NT2/D1 (cell line): ENCODE measurements at regions not wholly inside any gene's neighbourhood (a gene's known extent, or its start where the extent isn't known, plus 50 kb on each side); places are given as distances from the start of the nearest gene placed in this dataset.

Experiments used
- DNase-seq: peaks from one replicate; pipeline ENCODE4 v3.0.0-alpha.2; 2011; ENCODE audit warnings: low read depth, low spot score
- H3K27me3 ChIP-seq: 2 replicates; pipeline ENCODE4 v1.6.0; 2011; ENCODE audit warnings: mild to moderate bottlenecking; ENCODE audit not compliant: insufficient read length, insufficient read depth
- H3K36me3 ChIP-seq: 2 replicates; pipeline ENCODE4 v1.6.1; 2011; ENCODE audit warnings: mild to moderate bottlenecking, low read length, mixed read lengths; ENCODE audit not compliant: insufficient read depth, insufficient read length
- H3K4me1 ChIP-seq: 2 replicates; pipeline ENCODE4 v1.5.1; 2011; ENCODE audit not compliant: insufficient read depth, insufficient read length
- H3K4me3 ChIP-seq: 2 replicates; pipeline ENCODE4 v1.5.1; 2011; ENCODE audit warnings: low read depth; ENCODE audit not compliant: insufficient read length
- H3K9ac ChIP-seq: 2 replicates; pipeline ENCODE4 v1.6.0; 2011; ENCODE audit warnings: low read depth; ENCODE audit not compliant: insufficient read length
- H3K9me3 ChIP-seq: 2 replicates; pipeline ENCODE4 v1.5.1; 2011; ENCODE audit warnings: mild to moderate bottlenecking, low read length; ENCODE audit not compliant: insufficient read depth
- SUZ12 ChIP-seq: IDR thresholded peaks from 2 replicates; pipeline ENCODE4 v1.6.1; 2011; ENCODE audit not compliant: insufficient read length, insufficient read depth; ENCODE audit errors: extremely low read depth
- YY1 ChIP-seq: IDR thresholded peaks from 2 replicates; pipeline ENCODE4 v1.6.1; 2011; ENCODE audit not compliant: insufficient read length, insufficient read depth
- ZNF274 ChIP-seq: IDR thresholded peaks from 2 replicates; pipeline ENCODE4 v1.6.1; 2011; ENCODE audit warnings: mild to moderate bottlenecking, low read depth, low read length

- Histone ChIP-seq H3K9ac (no peak overlapping the region), H3K27me3 (no peaks in the 10 kb centered on the region), H3K4me1 (no peaks in the 10 kb centered on the region), H3K36me3 (no peaks in the 10 kb centered on the region), H3K9me3 (no peaks in the 10 kb centered on the region), H3K4me3 (no peak overlapping the region)
- DNase-seq = no peak
- no peak for TF ChIP-seq YY1
Observed at GRCh38 chr6:9417400-9417799, 982.1 kb upstream of the SLC35B3 start.

DNA sequence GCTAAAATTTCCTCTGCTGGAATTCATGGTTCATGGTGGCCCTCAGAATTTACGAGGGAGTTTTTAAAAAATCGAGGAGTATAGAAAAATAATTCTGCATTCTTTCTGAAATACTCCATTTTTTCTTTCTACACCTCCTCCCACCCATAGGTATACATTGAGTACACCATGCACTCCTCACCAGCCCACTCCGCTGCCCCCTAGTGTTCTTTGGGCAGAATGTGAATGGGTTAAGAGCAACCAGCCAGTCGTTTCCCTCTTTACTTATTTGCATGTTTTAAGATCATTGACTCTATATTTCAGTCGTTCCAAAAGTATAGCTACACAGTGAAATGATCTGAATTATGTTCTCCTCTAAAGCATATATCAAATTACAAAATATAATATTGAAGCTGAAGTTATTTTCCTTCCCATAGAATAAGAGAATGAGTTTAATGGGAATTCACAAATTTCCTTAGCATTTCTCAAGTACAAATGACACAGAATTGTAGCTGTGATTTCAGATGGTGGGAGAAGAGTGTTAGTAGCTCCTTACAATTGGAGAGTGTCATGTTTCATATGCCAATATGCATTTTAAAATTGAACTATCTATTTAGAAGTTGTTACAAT lies 977.7 kb upstream of the SLC35B3 start:
- DNase-seq = peak; percentile 18
- Histone ChIP-seq H3K9ac (no peak overlapping the region), H3K27me3 (no peaks in the 10 kb centered on the region), H3K36me3 (no peaks in the 10 kb centered on the region), H3K4me3 (no peak overlapping the region), H3K9me3 (no peaks in the 10 kb centered on the region), H3K4me1 (no peaks in the 10 kb centered on the region)
- TF ChIP-seq YY1 = no peak
- TF ChIP-seq ZNF274 = no peak
- TF ChIP-seq SUZ12 = no peak

GRCh38 chr6:9409126-9409525 lies 973.8 kb upstream of the SLC35B3 start:
- H3K4me3 ChIP-seq = no peak overlapping the region
- no peaks in the 10 kb centered on the region for H3K27me3 ChIP-seq
- TF ChIP-seq SUZ12 (no peak), ZNF274 (no peak), YY1 (no peak)
- no peaks in the 10 kb centered on the region for H3K9me3 ChIP-seq
- no peaks in the 10 kb centered on the region for H3K4me1 ChIP-seq
- no peak for DNase-seq
- H3K9ac ChIP-seq = no peak overlapping the region
- H3K36me3 ChIP-seq = no peaks in the 10 kb centered on the region

GRCh38 chr6:9408402-9409117 lies 973.2 kb upstream of the SLC35B3 start:
- no peaks in the 10 kb centered on the region for H3K36me3 ChIP-seq
- H3K9me3 ChIP-seq = no peaks in the 10 kb centered on the region
- H3K9ac ChIP-seq = no peak overlapping the region
- no peaks in the 10 kb centered on the region for H3K4me1 ChIP-seq
- H3K4me3 ChIP-seq = no peak overlapping the region
- no peak for TF ChIP-seq YY1
- TF ChIP-seq SUZ12 = no peak
- no peak for TF ChIP-seq ZNF274
- DNase-seq = no peak
- no peaks in the 10 kb centered on the region for H3K27me3 ChIP-seq

GRCh38 chr6:9405825-9406224 lies 970.5 kb upstream of the SLC35B3 start:
- DNase-seq = no peak
- Histone ChIP-seq H3K4me1 (no peaks in the 10 kb centered on the region), H3K4me3 (no peak overlapping the region), H3K36me3 (no peaks in the 10 kb centered on the region), H3K27me3 (no peaks in the 10 kb centered on the region), H3K9me3 (no peaks in the 10 kb centered on the region), H3K9ac (no peak overlapping the region)
- no peak for TF ChIP-seq YY1
- TF ChIP-seq SUZ12 = no peak
- TF ChIP-seq ZNF274 = no peak

- DNase-seq = no peak
- Histone ChIP-seq H3K4me3 (no peak overlapping the region), H3K9me3 (no peaks in the 10 kb centered on the region), H3K4me1 (no peaks in the 10 kb centered on the region), H3K36me3 (no peaks in the 10 kb centered on the region), H3K27me3 (no peaks in the 10 kb centered on the region), H3K9ac (no peak overlapping the region)
- TF ChIP-seq SUZ12 (no peak), YY1 (no peak), ZNF274 (no peak)
Observed at GRCh38 chr6:9405369-9405768, 970.0 kb upstream of the SLC35B3 start.

- Histone ChIP-seq H3K9me3 (no peaks in the 10 kb centered on the region), H3K36me3 (no peaks in the 10 kb centered on the region), H3K4me1 (no peaks in the 10 kb centered on the region), H3K4me3 (no peak overlapping the region), H3K9ac (no peak overlapping the region), H3K27me3 (no peaks in the 10 kb centered on the region)
- no peak for TF ChIP-seq YY1
- no peak for TF ChIP-seq ZNF274
- TF ChIP-seq SUZ12 = no peak
- no peak for DNase-seq
Observed at GRCh38 chr6:9404351-9405146, 969.2 kb upstream of the SLC35B3 start.
